ENCODE measurements at regions not wholly inside any gene's neighbourhood (a gene's known extent, or its start where the extent isn't known, plus 50 kb on each side); places are given as distances from the start of the nearest gene placed in this dataset.
"Not testable (repeated sequence)": the region's sequence is repeated elsewhere in the genome, so short reads cannot be mapped to it uniquely, and the experiment has no call there.

DNA sequence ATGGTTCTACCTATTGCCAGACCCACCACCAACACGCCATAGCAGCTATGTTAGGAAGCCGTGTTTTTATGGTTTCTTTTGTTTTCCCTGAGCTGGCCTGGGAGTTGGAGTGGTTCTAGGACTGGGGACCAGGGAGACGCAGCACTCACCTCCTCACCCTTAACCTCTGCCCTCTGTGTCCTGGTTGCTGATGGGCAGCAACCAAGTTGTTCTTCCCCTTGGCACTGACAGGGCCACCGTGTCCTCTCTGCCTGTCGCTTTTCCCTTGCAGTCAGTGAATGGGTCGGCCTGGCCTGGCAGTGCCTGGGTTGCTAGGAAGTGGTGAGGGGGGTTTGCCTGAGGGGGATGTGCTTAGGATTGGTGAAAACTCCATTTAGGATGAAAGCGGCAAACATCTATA, 197.1 kb upstream of the GATA6 start:
- DNase-seq (ENCODE audit: low read depth, low spot score) (no peak), ATAC-seq (no peak)
- POLR2A ChIA-PET: no interaction called here
- CTCF ChIA-PET: no interaction called here
- intact Hi-C loops (cut with micrococcal nuclease; ENCODE audit: unreplicated experiment) (no loop called here), in situ Hi-C loops (cut with HindIII; ENCODE audit: low pct_unique_long_range_greater_than_20kb, low sequenced_read_pairs) (no loop called here)
- Histone ChIP-seq H3K36me3 (ENCODE audit: control insufficient read depth, insufficient read depth, low read length) (no peaks in the 10 kb centered on the region), H3K27me3 (ENCODE audit: control insufficient read depth, insufficient read depth, low read length) (no peaks in the 10 kb centered on the region), H3K4me3 (ENCODE audit: low read depth in 2 of 2, low read length in 2 of 2) (no peak overlapping the region), H3K27ac (ENCODE audit: low read length) (no peak overlapping the region), H3K4me1 (ENCODE audit: control insufficient read depth, insufficient read depth, low read length) (no peaks in the 10 kb centered on the region), H3K9me3 (ENCODE audit: control insufficient read depth, insufficient read depth, low read depth, low read length) (no peaks in the 10 kb centered on the region)
- BruUV-seq (replicated peaks): no TSS peak
- no peak for TF ChIP-seq TCF7L2 (IDR thresholded peaks at IDR 0.05; ENCODE audit: low read depth, low read length)
- no peak for TF ChIP-seq POLR2AphosphoS5 (IDR thresholded peaks at IDR 0.05; ENCODE audit: low read depth, low read length)
- no peak for TF ChIP-seq SIN3A (IDR thresholded peaks at IDR 0.05; ENCODE audit: borderline replicate concordance, insufficient read depth, low read depth, low read length)
- no peak for TF ChIP-seq REST (IDR thresholded peaks at IDR 0.05; ENCODE audit: insufficient read depth in 1 of 2, low read depth in 2 of 2, low read length in 1 of 2)
- no peak for TF ChIP-seq CTCF (IDR thresholded peaks at IDR 0.05)

GRCh38 chr18:21975954-21976353, 193.4 kb upstream of the GATA6 start:
- H3K9me3 ChIP-seq (ENCODE audit: control insufficient read depth, insufficient read depth, low read depth, low read length); CTCF ChIA-PET; H3K27ac ChIP-seq (ENCODE audit: low read length); H3K4me1 ChIP-seq (ENCODE audit: control insufficient read depth, insufficient read depth, low read length); POLR2A ChIA-PET; BruUV-seq (replicated peaks); H3K36me3 ChIP-seq (ENCODE audit: control insufficient read depth, insufficient read depth, low read length); H3K4me3 ChIP-seq (ENCODE audit: low read depth in 2 of 2, low read length in 2 of 2); in situ Hi-C loops (cut with HindIII; ENCODE audit: low pct_unique_long_range_greater_than_20kb, low sequenced_read_pairs); ATAC-seq; H3K27me3 ChIP-seq (ENCODE audit: control insufficient read depth, insufficient read depth, low read length); DNase-seq (ENCODE audit: low read depth, low spot score); intact Hi-C loops (cut with micrococcal nuclease; ENCODE audit: unreplicated experiment): not testable (repeated sequence)

DNA sequence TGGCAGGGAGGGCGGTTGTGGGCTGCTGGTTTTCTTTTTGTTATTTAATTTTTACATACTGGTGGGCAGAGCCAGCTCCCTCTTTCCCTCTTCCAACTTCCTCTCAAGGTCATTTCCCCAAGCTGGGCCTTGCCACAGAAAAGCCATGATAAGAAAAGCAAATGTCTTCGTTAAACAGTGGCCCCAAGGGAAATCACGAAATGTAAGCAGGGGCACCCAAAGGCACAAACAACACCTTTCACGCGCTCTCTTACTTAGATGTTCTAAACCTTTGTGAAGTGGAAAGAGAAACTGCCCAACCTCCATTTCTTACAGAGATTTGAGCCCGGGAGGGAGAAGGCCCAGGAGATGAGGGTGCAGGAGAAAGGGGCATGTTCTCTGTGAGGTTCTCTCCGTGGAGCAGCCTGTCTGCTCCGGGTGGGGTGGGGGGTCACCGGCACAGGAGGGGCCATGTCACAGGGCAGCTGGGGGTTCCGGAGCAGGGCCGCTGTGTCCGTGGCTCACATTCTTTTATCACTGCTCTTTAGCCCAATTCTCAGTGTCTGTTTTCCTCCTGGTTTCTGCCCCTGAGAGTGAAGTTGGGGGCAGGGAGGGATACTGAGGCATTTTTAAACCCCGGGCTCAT, 190.7 kb upstream of the GATA6 start:
- H3K36me3 ChIP-seq (ENCODE audit: control insufficient read depth, insufficient read depth, low read length): no peaks in the 10 kb centered on the region
- in situ Hi-C loops (cut with HindIII; ENCODE audit: low pct_unique_long_range_greater_than_20kb, low sequenced_read_pairs) (no loop called here), intact Hi-C loops (cut with micrococcal nuclease; ENCODE audit: unreplicated experiment) (no loop called here)
- BruUV-seq (replicated peaks): no TSS peak
- H3K4me1 ChIP-seq (ENCODE audit: control insufficient read depth, insufficient read depth, low read length): no peaks in the 10 kb centered on the region
- no peak overlapping the region for H3K27ac ChIP-seq (ENCODE audit: low read length)
- TF ChIP-seq POLR2AphosphoS5 (IDR thresholded peaks at IDR 0.05; ENCODE audit: low read depth, low read length) (no peak), SIN3A (IDR thresholded peaks at IDR 0.05; ENCODE audit: borderline replicate concordance, insufficient read depth, low read depth, low read length) (no peak), TCF7L2 (IDR thresholded peaks at IDR 0.05; ENCODE audit: low read depth, low read length) (no peak), CTCF (IDR thresholded peaks at IDR 0.05) (no peak), REST (IDR thresholded peaks at IDR 0.05; ENCODE audit: insufficient read depth in 1 of 2, low read depth in 2 of 2, low read length in 1 of 2) (no peak)
- ATAC-seq (no peak), DNase-seq (ENCODE audit: low read depth, low spot score) (no peak)
- CTCF ChIA-PET: interaction anchor here (0.5 kb wide), 1 partner anchor 20 kb away, joined by 5 read pairs; no protein-coding TSS in a partner anchor
- H3K4me3 ChIP-seq (ENCODE audit: low read depth in 2 of 2, low read length in 2 of 2): no peak overlapping the region
- POLR2A ChIA-PET: no interaction called here
- no peaks in the 10 kb centered on the region for H3K27me3 ChIP-seq (ENCODE audit: control insufficient read depth, insufficient read depth, low read length)
- H3K9me3 ChIP-seq (ENCODE audit: control insufficient read depth, insufficient read depth, low read depth, low read length): no peaks in the 10 kb centered on the region

Measured in Panc1 (cell line).